ENCODE measurements at regions not wholly inside any gene's neighbourhood (a gene's known extent, or its start where the extent isn't known, plus 50 kb on each side); places are given as distances from the start of the nearest gene placed in this dataset.

DNA sequence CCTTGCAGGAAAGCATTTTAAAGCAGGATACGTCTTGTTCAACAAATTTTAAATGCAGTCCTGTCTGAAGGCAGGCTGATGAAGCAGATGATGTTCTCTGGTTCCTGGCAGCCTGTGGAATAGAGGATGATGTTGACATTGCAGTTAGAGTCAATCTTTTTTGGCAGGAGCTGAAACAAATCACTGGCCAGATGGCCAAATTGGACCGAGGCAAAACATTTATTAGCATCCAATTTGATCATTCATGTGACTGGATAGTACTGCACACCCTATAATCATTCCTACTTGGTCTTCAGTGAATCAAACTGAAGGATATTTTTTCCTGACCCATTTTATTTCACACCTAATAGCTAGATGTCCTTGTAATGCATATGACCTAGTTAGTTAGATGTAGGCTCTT is 172.2 kb upstream of the SLC10A2 start:
- Histone ChIP-seq H3K27me3 (no peaks in the 10 kb centered on the region), H3K4me3 (replicated peaks in 1 of 3) (no peak overlapping the region), H3K4me1 (no peaks in the 10 kb centered on the region), H3K36me3 (no peaks in the 10 kb centered on the region), H3K27ac (no peak overlapping the region), H3K9me3 (no peaks in the 10 kb centered on the region)
- DNase-seq = no peak
- intact Hi-C loops (cut with DNase I) = no loop called here
- TF ChIP-seq POLR2A (IDR thresholded peaks at IDR 0.05) = no peak
- TF ChIP-seq, protein P1, sequence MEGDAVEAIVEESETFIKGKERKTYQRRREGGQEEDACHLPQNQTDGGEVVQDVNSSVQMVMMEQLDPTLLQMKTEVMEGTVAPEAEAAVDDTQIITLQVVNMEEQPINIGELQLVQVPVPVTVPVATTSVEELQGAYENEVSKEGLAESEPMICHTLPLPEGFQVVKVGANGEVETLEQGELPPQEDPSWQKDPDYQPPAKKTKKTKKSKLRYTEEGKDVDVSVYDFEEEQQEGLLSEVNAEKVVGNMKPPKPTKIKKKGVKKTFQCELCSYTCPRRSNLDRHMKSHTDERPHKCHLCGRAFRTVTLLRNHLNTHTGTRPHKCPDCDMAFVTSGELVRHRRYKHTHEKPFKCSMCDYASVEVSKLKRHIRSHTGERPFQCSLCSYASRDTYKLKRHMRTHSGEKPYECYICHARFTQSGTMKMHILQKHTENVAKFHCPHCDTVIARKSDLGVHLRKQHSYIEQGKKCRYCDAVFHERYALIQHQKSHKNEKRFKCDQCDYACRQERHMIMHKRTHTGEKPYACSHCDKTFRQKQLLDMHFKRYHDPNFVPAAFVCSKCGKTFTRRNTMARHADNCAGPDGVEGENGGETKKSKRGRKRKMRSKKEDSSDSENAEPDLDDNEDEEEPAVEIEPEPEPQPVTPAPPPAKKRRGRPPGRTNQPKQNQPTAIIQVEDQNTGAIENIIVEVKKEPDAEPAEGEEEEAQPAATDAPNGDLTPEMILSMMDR (IDR thresholded peaks at IDR 0.05) = no peak
- WGBS, 2 donors = 63 to 76% methylated on average over 2 of the region's 2 CpGs

DNA sequence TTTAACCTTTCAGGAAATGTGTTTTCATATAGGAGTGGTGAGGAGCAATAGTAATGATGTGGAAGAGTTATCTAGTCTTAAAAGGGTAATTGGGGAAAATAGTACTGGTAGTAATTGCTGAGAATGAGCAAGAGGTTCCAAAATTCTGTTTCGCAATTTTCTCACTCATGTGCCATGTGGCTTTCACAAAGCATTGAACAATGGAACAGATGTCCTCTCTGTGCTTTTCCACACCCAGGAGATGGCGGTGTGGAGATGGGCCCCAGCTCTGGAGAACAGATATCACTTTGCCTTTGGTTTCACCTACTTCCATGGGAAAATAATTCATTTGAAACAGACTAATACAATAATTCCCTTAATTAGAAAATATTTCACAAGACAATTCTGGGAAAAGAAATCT is 170.0 kb upstream of the SLC10A2 start:
- no peaks in the 10 kb centered on the region for H3K36me3 ChIP-seq
- H3K4me3 ChIP-seq (replicated peaks in 1 of 3) = no peak overlapping the region
- no peak for DNase-seq
- H3K27me3 ChIP-seq = no peaks in the 10 kb centered on the region
- intact Hi-C loops (cut with DNase I) = no loop called here
- no peaks in the 10 kb centered on the region for H3K9me3 ChIP-seq
- 90 to 96% methylated on average over 2 of the region's 2 CpGs for whole genome bisulfite sequencing, 2 donors
- TF ChIP-seq POLR2A (IDR thresholded peaks at IDR 0.05) = no peak
- TF ChIP-seq, protein P1 (IDR thresholded peaks at IDR 0.05) = no peak
- no peaks in the 10 kb centered on the region for H3K4me1 ChIP-seq
- no peak overlapping the region for H3K27ac ChIP-seq

- WGBS, 2 donors = 74 to 91% methylated on average over 1 of the region's 1 CpG
- Histone ChIP-seq H3K9me3 (no peaks in the 10 kb centered on the region), H3K4me1 (no peaks in the 10 kb centered on the region), H3K27ac (no peak overlapping the region), H3K36me3 (no peaks in the 10 kb centered on the region), H3K4me3 (replicated peaks in 1 of 3) (no peak overlapping the region), H3K27me3 (no peaks in the 10 kb centered on the region)
- TF ChIP-seq, protein P1 (IDR thresholded peaks at IDR 0.05) = no peak
- TF ChIP-seq POLR2A (IDR thresholded peaks at IDR 0.05) = no peak
- no peak for DNase-seq
- intact Hi-C loops (cut with DNase I) = no loop called here
These were observed 163.5 kb upstream of the SLC10A2 start for GRCh38 chr13:103229674-103230073.

DNA sequence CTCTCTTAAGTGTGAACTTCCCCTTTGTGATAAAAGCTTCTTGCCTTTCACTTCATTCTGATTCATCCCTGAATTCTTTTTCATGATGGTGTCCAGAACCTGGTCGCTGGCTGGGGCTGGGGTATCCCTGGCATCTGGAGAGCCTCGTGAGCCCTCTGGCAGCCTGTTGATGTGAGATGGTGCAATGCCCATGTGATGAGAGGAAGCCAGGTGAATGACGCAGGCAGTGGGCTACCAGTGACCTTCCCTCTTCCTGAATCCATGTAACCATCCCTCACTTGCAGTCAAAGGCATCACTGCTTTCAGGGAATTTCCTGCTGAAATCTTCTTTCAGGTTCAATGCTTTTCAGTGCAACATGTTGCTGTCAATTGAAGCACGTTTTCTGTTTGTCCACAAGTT is 158.6 kb upstream of the SLC10A2 start:
- 65 to 67% methylated on average over 4 of the region's 4 CpGs for WGBS, 2 donors
- no peak for TF ChIP-seq POLR2A (IDR thresholded peaks at IDR 0.05)
- TF ChIP-seq, protein P1 (IDR thresholded peaks at IDR 0.05) = no peak
- no peak for DNase-seq
- intact Hi-C loops (cut with DNase I) = no loop called here
- Histone ChIP-seq H3K36me3 (no peaks in the 10 kb centered on the region), H3K27me3 (no peaks in the 10 kb centered on the region), H3K4me3 (replicated peaks in 1 of 3) (no peak overlapping the region), H3K4me1 (no peaks in the 10 kb centered on the region), H3K9me3 (no peaks in the 10 kb centered on the region), H3K27ac (no peak overlapping the region)

DNA sequence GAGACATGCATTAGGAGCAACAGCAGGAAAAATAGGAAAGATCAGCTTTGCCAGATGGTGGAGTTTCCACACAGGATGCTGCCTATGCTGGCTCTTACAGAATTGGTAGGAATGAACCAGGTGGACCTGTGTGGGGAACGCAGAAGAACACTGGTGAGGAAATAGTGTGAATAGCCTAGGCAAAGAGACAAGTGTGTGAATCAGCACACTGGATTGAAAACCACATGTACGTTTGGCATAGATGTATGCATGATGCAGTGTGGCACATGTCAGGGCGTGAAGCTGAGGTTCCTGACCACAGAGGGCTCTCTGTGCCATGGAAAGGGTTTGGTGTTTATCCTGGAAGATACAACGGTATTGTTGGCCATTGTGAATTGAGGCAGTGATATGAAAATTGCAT is 156.5 kb upstream of the SLC10A2 start:
- Histone ChIP-seq H3K4me3 (replicated peaks in 1 of 3) (no peak overlapping the region), H3K27ac (no peak overlapping the region), H3K4me1 (no peaks in the 10 kb centered on the region), H3K9me3 (no peaks in the 10 kb centered on the region), H3K36me3 (no peaks in the 10 kb centered on the region), H3K27me3 (no peaks in the 10 kb centered on the region)
- TF ChIP-seq, protein P1 (IDR thresholded peaks at IDR 0.05) = no peak
- TF ChIP-seq POLR2A (IDR thresholded peaks at IDR 0.05) = no peak
- intact Hi-C loops (cut with DNase I) = no loop called here
- WGBS, 2 donors = 75 to 88% methylated on average over 4 of the region's 4 CpGs
- DNase-seq = no peak

Data from thyroid gland (tissue), 4 donors.